ENCODE measurements at regions not wholly inside any gene's neighbourhood (a gene's known extent, or its start where the extent isn't known, plus 50 kb on each side); places are given as distances from the start of the nearest gene placed in this dataset.

DNA sequence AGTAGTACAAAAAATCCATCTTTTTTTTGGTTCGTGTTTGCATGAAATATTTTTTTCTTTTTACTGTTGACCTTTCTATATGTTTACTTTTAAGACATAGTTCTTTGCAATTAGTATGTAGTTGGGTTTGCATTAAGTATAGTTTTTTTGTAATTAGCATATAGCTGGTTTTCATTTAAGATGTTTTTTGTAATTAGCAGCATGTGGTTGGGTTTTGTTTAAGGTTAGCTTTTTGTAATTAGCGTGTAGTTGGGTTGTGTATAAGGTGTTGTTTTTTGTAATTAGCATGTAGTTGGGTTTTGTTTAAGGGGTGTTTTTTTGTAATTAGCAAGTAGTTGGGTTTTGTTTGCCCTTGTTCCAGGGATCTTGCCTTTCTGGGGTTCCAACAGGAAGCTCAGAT is 193.1 kb downstream of the LPIN1 start:
- TF ChIP-seq, protein P1, sequence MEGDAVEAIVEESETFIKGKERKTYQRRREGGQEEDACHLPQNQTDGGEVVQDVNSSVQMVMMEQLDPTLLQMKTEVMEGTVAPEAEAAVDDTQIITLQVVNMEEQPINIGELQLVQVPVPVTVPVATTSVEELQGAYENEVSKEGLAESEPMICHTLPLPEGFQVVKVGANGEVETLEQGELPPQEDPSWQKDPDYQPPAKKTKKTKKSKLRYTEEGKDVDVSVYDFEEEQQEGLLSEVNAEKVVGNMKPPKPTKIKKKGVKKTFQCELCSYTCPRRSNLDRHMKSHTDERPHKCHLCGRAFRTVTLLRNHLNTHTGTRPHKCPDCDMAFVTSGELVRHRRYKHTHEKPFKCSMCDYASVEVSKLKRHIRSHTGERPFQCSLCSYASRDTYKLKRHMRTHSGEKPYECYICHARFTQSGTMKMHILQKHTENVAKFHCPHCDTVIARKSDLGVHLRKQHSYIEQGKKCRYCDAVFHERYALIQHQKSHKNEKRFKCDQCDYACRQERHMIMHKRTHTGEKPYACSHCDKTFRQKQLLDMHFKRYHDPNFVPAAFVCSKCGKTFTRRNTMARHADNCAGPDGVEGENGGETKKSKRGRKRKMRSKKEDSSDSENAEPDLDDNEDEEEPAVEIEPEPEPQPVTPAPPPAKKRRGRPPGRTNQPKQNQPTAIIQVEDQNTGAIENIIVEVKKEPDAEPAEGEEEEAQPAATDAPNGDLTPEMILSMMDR (IDR thresholded peaks at IDR 0.05): no peak
- no peak for TF ChIP-seq POLR2AphosphoS5 (IDR thresholded peaks at IDR 0.05)
- TF ChIP-seq POLR2A (IDR thresholded peaks at IDR 0.05): no peak
- TF ChIP-seq EP300 (IDR thresholded peaks at IDR 0.05): no peak
- no peak overlapping the region for H3K27ac ChIP-seq
- WGBS: 87% methylated on average over 2 of the region's 2 CpGs

DNA sequence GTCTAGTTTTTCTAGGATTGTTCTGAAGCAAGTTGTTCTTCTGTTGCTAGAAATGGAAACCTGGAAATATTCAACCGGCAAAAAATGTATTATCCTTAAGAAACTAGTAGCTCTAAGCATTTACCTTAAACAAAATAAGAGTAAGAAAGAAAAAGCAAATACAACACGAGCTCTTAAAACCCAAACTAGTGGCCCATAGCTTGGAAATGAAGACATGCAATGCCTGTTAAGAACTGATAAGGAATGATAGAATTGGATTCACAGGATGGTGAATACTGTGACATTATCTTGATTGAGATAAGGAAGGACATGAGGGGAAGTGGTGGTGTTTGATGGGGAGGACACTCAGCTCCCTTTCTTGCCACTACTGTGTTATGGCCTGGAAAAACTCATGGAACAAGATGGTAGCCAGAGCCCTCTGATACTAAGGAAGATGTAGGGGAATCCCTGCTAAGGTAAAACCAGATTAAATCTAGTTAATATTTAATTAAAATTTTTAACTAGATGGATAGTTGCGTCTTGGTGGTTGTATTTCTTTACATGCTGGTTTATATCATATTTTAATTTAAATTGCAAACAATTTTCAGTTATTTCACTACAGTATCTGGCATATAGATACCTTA is 193.8 kb downstream of the LPIN1 start:
- H3K36me3 ChIP-seq: no peaks in the 10 kb centered on the region
- TF ChIP-seq POLR2AphosphoS5 (IDR thresholded peaks at IDR 0.05): no peak
- no peak for TF ChIP-seq EP300 (IDR thresholded peaks at IDR 0.05)
- TF ChIP-seq, protein P1 (IDR thresholded peaks at IDR 0.05): no peak
- no peak for TF ChIP-seq POLR2A (IDR thresholded peaks at IDR 0.05)
- H3K4me3 ChIP-seq: no peak overlapping the region
- H3K4me1 ChIP-seq: peaks cover 6% of the 10 kb centered on the region
- H3K9me3 ChIP-seq: no peaks in the 10 kb centered on the region
- 93% methylated on average over 3 of the region's 3 CpGs for WGBS
- no peak overlapping the region for H3K27ac ChIP-seq
- no peaks in the 10 kb centered on the region for H3K27me3 ChIP-seq
- no peak for DNase-seq (ENCODE audit: low spot score in 2 of 2)

More for the DNA sequence above, 193.1 kb downstream of the LPIN1 start:
- H3K27me3 ChIP-seq: no peaks in the 10 kb centered on the region
- peaks cover 6% of the 10 kb centered on the region for H3K4me1 ChIP-seq
- H3K9me3 ChIP-seq: no peaks in the 10 kb centered on the region
- H3K36me3 ChIP-seq: no peaks in the 10 kb centered on the region
- H3K4me3 ChIP-seq: no peak overlapping the region
- no peak for DNase-seq (ENCODE audit: low spot score in 2 of 2)

GRCh38 chr2:11940799-11941198 is 194.4 kb downstream of the LPIN1 start:
- Histone ChIP-seq H3K36me3 (no peaks in the 10 kb centered on the region), H3K9me3 (no peaks in the 10 kb centered on the region), H3K27me3 (no peaks in the 10 kb centered on the region), H3K4me1 (peaks cover 6% of the 10 kb centered on the region), H3K4me3 (no peak overlapping the region), H3K27ac (no peak overlapping the region)
- TF ChIP-seq, protein P1 (IDR thresholded peaks at IDR 0.05): no peak
- TF ChIP-seq EP300 (IDR thresholded peaks at IDR 0.05) (no peak), POLR2A (IDR thresholded peaks at IDR 0.05) (no peak), POLR2AphosphoS5 (IDR thresholded peaks at IDR 0.05) (no peak)
- 93% methylated on average over 4 of the region's 4 CpGs for WGBS
- no peak for DNase-seq (ENCODE audit: low spot score in 2 of 2)

GRCh38 chr2:11941201-11942177 is 195.1 kb downstream of the LPIN1 start:
- DNase-seq (ENCODE audit: low spot score in 2 of 2): no peak
- no peaks in the 10 kb centered on the region for H3K27me3 ChIP-seq
- TF ChIP-seq EP300 (IDR thresholded peaks at IDR 0.05) (no peak), POLR2AphosphoS5 (IDR thresholded peaks at IDR 0.05) (no peak), POLR2A (IDR thresholded peaks at IDR 0.05) (no peak)
- TF ChIP-seq, protein P1 (IDR thresholded peaks at IDR 0.05): no peak
- H3K4me3 ChIP-seq: no peak overlapping the region
- no peak overlapping the region for H3K27ac ChIP-seq
- WGBS: 86% methylated on average over 17 of the region's 17 CpGs
- H3K9me3 ChIP-seq: no peaks in the 10 kb centered on the region
- no peaks in the 10 kb centered on the region for H3K36me3 ChIP-seq
- H3K4me1 ChIP-seq: peaks cover 6% of the 10 kb centered on the region

GRCh38 chr2:11942178-11942569 is 195.7 kb downstream of the LPIN1 start:
- no peak overlapping the region for H3K4me3 ChIP-seq
- H3K27ac ChIP-seq: no peak overlapping the region
- peaks cover 6% of the 10 kb centered on the region for H3K4me1 ChIP-seq
- no peaks in the 10 kb centered on the region for H3K36me3 ChIP-seq
- WGBS: 87% methylated on average over 5 of the region's 5 CpGs
- no peaks in the 10 kb centered on the region for H3K27me3 ChIP-seq
- no peak for DNase-seq (ENCODE audit: low spot score in 2 of 2)
- TF ChIP-seq POLR2A (IDR thresholded peaks at IDR 0.05) (no peak), EP300 (IDR thresholded peaks at IDR 0.05) (no peak), POLR2AphosphoS5 (IDR thresholded peaks at IDR 0.05) (no peak)
- TF ChIP-seq, protein P1 (IDR thresholded peaks at IDR 0.05): no peak
- no peaks in the 10 kb centered on the region for H3K9me3 ChIP-seq

Data from suprapubic skin (tissue), 4 donors.